Smooth muscle cell (in vitro differentiated cells): ENCODE measurements at regions not wholly inside any gene's neighbourhood (a gene's known extent, or its start where the extent isn't known, plus 50 kb on each side); places are given as distances from the start of the nearest gene placed in this dataset.

Experiments
- DNase-seq: peaks from one replicate; lab custom pipeline; 2025; ENCODE audit not compliant: unreplicated experiment; lab: John Stamatoyannopoulos, UW
- H2AFZ ChIP-seq: fragments of 200-600 bp; sonication (generic); 2 replicates; pipeline ENCODE4 v1.6.0; 2016; ENCODE audit warnings: antibody characterized with exemption, low read depth, mild to moderate bottlenecking
- H3F3A ChIP-seq: fragments of 200-600 bp; sonication (generic); 2 replicates; pipeline ENCODE4 v1.6.0; 2017; ENCODE audit warnings: antibody characterized with exemption, low read depth
- H3K27ac ChIP-seq: fragments of 200-600 bp; sonication (generic); 2 replicates; pipeline ENCODE4 v1.5.1; 2016; ENCODE audit warnings: low read depth, mild to moderate bottlenecking
- H3K27me3 ChIP-seq: fragments of 200-600 bp; sonication (generic); 2 replicates; pipeline ENCODE4 v1.6.1; 2016; ENCODE audit warnings: low read depth, mild to moderate bottlenecking
- H3K36me3 ChIP-seq: fragments of 200-600 bp; sonication (generic); 2 replicates; pipeline ENCODE4 v1.5.1; 2016; ENCODE audit warnings: low read depth
- H3K4me1 ChIP-seq: fragments of 200-600 bp; sonication (generic); 2 replicates; pipeline ENCODE4 v1.5.1; 2016; ENCODE audit warnings: low read depth
- H3K4me2 ChIP-seq: fragments of 200-600 bp; sonication (generic); 2 replicates; pipeline ENCODE4 v1.6.0; 2016; ENCODE audit warnings: mild to moderate bottlenecking
- H3K4me3 ChIP-seq: fragments of 200-600 bp; sonication (generic); 2 replicates; pipeline ENCODE4 v1.5.1; 2016; ENCODE audit warnings: mild to moderate bottlenecking
- H3K79me2 ChIP-seq: fragments of 200-600 bp; sonication (generic); 2 replicates; pipeline ENCODE4 v1.6.0; 2016; ENCODE audit warnings: low read depth, mild to moderate bottlenecking
- H3K9ac ChIP-seq: fragments of 200-600 bp; sonication (generic); 2 replicates; pipeline ENCODE4 v1.6.0; 2016; ENCODE audit warnings: low read depth
- H3K9me3 ChIP-seq: fragments of 200-600 bp; sonication (generic); replicated peaks from 2 replicates; pipeline ENCODE4 v1.5.1; 2016; ENCODE audit warnings: low read depth
- H4K20me1 ChIP-seq: fragments of 200-600 bp; sonication (generic); 2 replicates; pipeline ENCODE4 v1.6.0; 2016; ENCODE audit warnings: low read depth
- CTCF ChIP-seq: fragments of 200-600 bp; sonication (generic); IDR thresholded peaks from 2 replicates; pipeline ENCODE4 v1.5.1; 2017; ENCODE audit warnings: borderline replicate concordance, mild to moderate bottlenecking, antibody characterized with exemption; ENCODE audit not compliant: insufficient read depth, poor library complexity, severe bottlenecking
- WGBS: methylation state at CpG from one replicate; pipeline ENCODE4 v1.1.7; 2016; ENCODE audit warnings: low lambda C conversion rate; 5-methylcytosine and 5-hydroxymethylcytosine counted together

- no peak overlapping the region for H3K27ac ChIP-seq
- H3K36me3 ChIP-seq: no peaks in the 10 kb centered on the region
- H3K9me3 ChIP-seq: no peaks in the 10 kb centered on the region
- WGBS: 64% methylated on average over 3 of the region's 3 CpGs
- no peak overlapping the region for H3K4me2 ChIP-seq
- H2AFZ ChIP-seq: no peak overlapping the region
- H4K20me1 ChIP-seq: no peaks in the 10 kb centered on the region
- no peak overlapping the region for H3K4me3 ChIP-seq
- DNase-seq: no peak
- no peaks in the 10 kb centered on the region for H3K27me3 ChIP-seq
- no peak overlapping the region for H3K9ac ChIP-seq
- no peaks in the 10 kb centered on the region for H3F3A ChIP-seq
- no peaks in the 10 kb centered on the region for H3K79me2 ChIP-seq
- peaks cover 15% of the 10 kb centered on the region for H3K4me1 ChIP-seq
- TF ChIP-seq CTCF: no peak
These were observed 123.8 kb upstream of the SOX5 start for GRCh38 chr12:24073170-24073810.

GRCh38 chr12:24072302-24072701 is 122.8 kb upstream of the SOX5 start:
- no peak overlapping the region for H3K4me2 ChIP-seq
- 75% methylated on average over 1 of the region's 1 CpG for WGBS
- H3K4me3 ChIP-seq: no peak overlapping the region
- TF ChIP-seq CTCF: no peak
- H3K27ac ChIP-seq: no peak overlapping the region
- H3K4me1 ChIP-seq: peaks cover 15% of the 10 kb centered on the region
- H3K27me3 ChIP-seq: no peaks in the 10 kb centered on the region
- no peak overlapping the region for H2AFZ ChIP-seq
- no peak overlapping the region for H3K9ac ChIP-seq
- no peaks in the 10 kb centered on the region for H3K36me3 ChIP-seq
- no peak for DNase-seq
- H4K20me1 ChIP-seq: no peaks in the 10 kb centered on the region
- no peaks in the 10 kb centered on the region for H3K9me3 ChIP-seq
- no peaks in the 10 kb centered on the region for H3K79me2 ChIP-seq
- H3F3A ChIP-seq: no peaks in the 10 kb centered on the region

- H3K27ac ChIP-seq: no peak overlapping the region
- no peaks in the 10 kb centered on the region for H3K27me3 ChIP-seq
- H3K9me3 ChIP-seq: no peaks in the 10 kb centered on the region
- H3K4me3 ChIP-seq: no peak overlapping the region
- 100% methylated on average over 1 of the region's 1 CpG for WGBS
- peaks cover 15% of the 10 kb centered on the region for H3K4me1 ChIP-seq
- no peak overlapping the region for H3K4me2 ChIP-seq
- no peaks in the 10 kb centered on the region for H3F3A ChIP-seq
- H3K36me3 ChIP-seq: no peaks in the 10 kb centered on the region
- DNase-seq: no peak
- H2AFZ ChIP-seq: no peak overlapping the region
- H3K9ac ChIP-seq: no peak overlapping the region
- no peak for TF ChIP-seq CTCF
- H4K20me1 ChIP-seq: no peaks in the 10 kb centered on the region
- H3K79me2 ChIP-seq: no peaks in the 10 kb centered on the region
These were observed 122.4 kb upstream of the SOX5 start for GRCh38 chr12:24071842-24072241.
